AG04449 (cell line): ENCODE measurements at regions not wholly inside any gene's neighbourhood (a gene's known extent, or its start where the extent isn't known, plus 50 kb on each side); places are given as distances from the start of the nearest gene placed in this dataset.
A peak's percentile ranks its signal among the peaks of the same experiment; 100 is the strongest.
"Not testable (repeated sequence)": the region's sequence is repeated elsewhere in the genome, so short reads cannot be mapped to it uniquely, and the experiment has no call there.

Experiments used
- CTCF ChIA-PET: fragments of 350-600 bp; formaldehyde crosslinking; extraction: SDS; loops from one replicate; lab custom pipeline; 2021; ENCODE audit warnings: antibody characterized with exemption; lab: Yijun Ruan, JAX
- POLR2A ChIA-PET: fragments of 400-600, 350-600 bp; formaldehyde crosslinking; extraction: SDS; loops from one replicate; lab custom pipeline; 2020; ENCODE audit warnings: antibody characterized with exemption, inconsistent platforms; lab: Yijun Ruan, JAX
- DNase-seq: peaks from one replicate; pipeline ENCODE4 v3.0.0-alpha.2; 2010; ENCODE audit warnings: low read depth, low spot score
- H3K4me3 ChIP-seq: 2 replicates; pipeline ENCODE4 v1.5.1; 2011; ENCODE audit warnings: low read depth, mild to moderate bottlenecking, control low read depth, low read length
- CTCF ChIP-seq: IDR thresholded peaks from one replicate; pipeline ENCODE4 v1.5.1; 2011; ENCODE audit warnings: mild to moderate bottlenecking, moderate library complexity, low read length, control low read depth, inconsistent platforms; ENCODE audit not compliant: insufficient read depth; ENCODE audit errors: missing control alignments

GRCh38 chr17:31604936-31605335, 213.5 kb downstream of the RAB11FIP4 start:
- TF ChIP-seq CTCF: no peak
- ChIA-PET POLR2A (no interaction called here), CTCF (interaction anchor here (0.8 to 1.5 kb wide), 2 partner anchors 17 kb away, joined by 3 read pairs; no protein-coding TSS in a partner anchor)
- DNase-seq: no peak
- no peak overlapping the region for H3K4me3 ChIP-seq

- CTCF ChIA-PET: interaction anchor here (0.8 kb wide), 1 partner anchor 237 kb away, joined by 3 read pairs; no protein-coding TSS in a partner anchor
- H3K4me3 ChIP-seq, POLR2A ChIA-PET, DNase-seq: not testable (repeated sequence)
These were observed 208.7 kb downstream of the RAB11FIP4 start for GRCh38 chr17:31600144-31600543.

GRCh38 chr17:31598921-31599571, 207.6 kb downstream of the RAB11FIP4 start:
- CTCF ChIA-PET: interaction anchor here (0.8 kb wide), 1 partner anchor 238 kb away, joined by 3 read pairs; no protein-coding TSS in a partner anchor
- DNase-seq: no peak
- POLR2A ChIA-PET: no interaction called here
- H3K4me3 ChIP-seq: no peak overlapping the region
- TF ChIP-seq CTCF: no peak

- POLR2A ChIA-PET: interaction anchor here (3.4 kb wide), 1 partner anchor 38 kb away, joined by 24 read pairs; no protein-coding TSS in a partner anchor
These were observed 206.9 kb downstream of the RAB11FIP4 start for GRCh38 chr17:31598399-31598782.

GRCh38 chr17:31597646-31598398, 206.3 kb downstream of the RAB11FIP4 start:
- H3K4me3 ChIP-seq: no peak overlapping the region
- ChIA-PET CTCF (interaction anchor here (0.8 to 3.4 kb wide), 5 partner anchors 13 to 244 kb away, joined by 3 to 21 read pairs (median 4); no protein-coding TSS in a partner anchor), POLR2A (interaction anchor here (2.4 to 3.4 kb wide), 2 partner anchors 37 to 98 kb away, joined by 7 to 24 read pairs; no protein-coding TSS in a partner anchor)
- no peak for TF ChIP-seq CTCF
- no peak for DNase-seq

More at GRCh38 chr17:31598399-31598782, 206.9 kb downstream of the RAB11FIP4 start:
- CTCF ChIA-PET: interaction anchor here (3.4 kb wide), 1 partner anchor 243 kb away, joined by 21 read pairs; no protein-coding TSS in a partner anchor
- H3K4me3 ChIP-seq: no peak overlapping the region
- TF ChIP-seq CTCF: no peak
- DNase-seq: no peak

- TF ChIP-seq CTCF: no peak
- POLR2A ChIA-PET: interaction anchor here (0.5 to 3.4 kb wide), 7 partner anchors 12 to 262 kb away, joined by 3 to 24 read pairs (median 4); no protein-coding TSS in a partner anchor
- peak; percentile 97 for DNase-seq
- no peak overlapping the region for H3K4me3 ChIP-seq
- CTCF ChIA-PET: interaction anchor here (0.8 to 3.4 kb wide), 6 partner anchors 35 to 245 kb away, joined by 3 to 21 read pairs (median 4); no protein-coding TSS in a partner anchor
These were observed 205.2 kb downstream of the RAB11FIP4 start for GRCh38 chr17:31596382-31597323.
